K562 (cell line): ENCODE measurements at regions not wholly inside any gene's neighbourhood (a gene's known extent, or its start where the extent isn't known, plus 50 kb on each side); places are given as distances from the start of the nearest gene placed in this dataset.

Experiments used
- RNF219 ChIP-seq: fragments of 250-450 bp; sonication (Bioruptor Pico); IDR thresholded peaks from 2 replicates; pipeline ENCODE4 v1.5.0; 2022; ENCODE audit warnings: mild to moderate bottlenecking
- TF ChIP-seq, protein P1 (sequence below), 2 experiments: fragments of 450-650 bp in 1 of 2; IDR thresholded peaks; 2 replicates each; pipeline ENCODE4 v1.6.1; 2011 to 2017; ENCODE audit warnings: low read depth in 2 of 2, antibody characterized with exemption in 1 of 2, borderline replicate concordance in 1 of 2, low read length in 1 of 2, mild to moderate bottlenecking in 1 of 2, mixed read lengths in 1 of 2; ENCODE audit not compliant: control insufficient read depth in 1 of 2
- TF ChIP-seq, protein P2 (sequence below), 2 experiments: fragments of 450-650 bp in 1 of 2; sonication (generic) in 1 of 2; formaldehyde crosslinking; conservative IDR thresholded peaks; 2 replicates each; pipeline versions ENCODE4 v1.4.0 to v1.8.1; 2020 to 2022; ENCODE audit warnings: mild to moderate bottlenecking in 1 of 2, missing genetic modification reagents in 1 of 2

GRCh38 chr15:99443056-99443756, 122.6 kb upstream of the MEF2A start (continued):
- TF ChIP-seq, protein P1, sequence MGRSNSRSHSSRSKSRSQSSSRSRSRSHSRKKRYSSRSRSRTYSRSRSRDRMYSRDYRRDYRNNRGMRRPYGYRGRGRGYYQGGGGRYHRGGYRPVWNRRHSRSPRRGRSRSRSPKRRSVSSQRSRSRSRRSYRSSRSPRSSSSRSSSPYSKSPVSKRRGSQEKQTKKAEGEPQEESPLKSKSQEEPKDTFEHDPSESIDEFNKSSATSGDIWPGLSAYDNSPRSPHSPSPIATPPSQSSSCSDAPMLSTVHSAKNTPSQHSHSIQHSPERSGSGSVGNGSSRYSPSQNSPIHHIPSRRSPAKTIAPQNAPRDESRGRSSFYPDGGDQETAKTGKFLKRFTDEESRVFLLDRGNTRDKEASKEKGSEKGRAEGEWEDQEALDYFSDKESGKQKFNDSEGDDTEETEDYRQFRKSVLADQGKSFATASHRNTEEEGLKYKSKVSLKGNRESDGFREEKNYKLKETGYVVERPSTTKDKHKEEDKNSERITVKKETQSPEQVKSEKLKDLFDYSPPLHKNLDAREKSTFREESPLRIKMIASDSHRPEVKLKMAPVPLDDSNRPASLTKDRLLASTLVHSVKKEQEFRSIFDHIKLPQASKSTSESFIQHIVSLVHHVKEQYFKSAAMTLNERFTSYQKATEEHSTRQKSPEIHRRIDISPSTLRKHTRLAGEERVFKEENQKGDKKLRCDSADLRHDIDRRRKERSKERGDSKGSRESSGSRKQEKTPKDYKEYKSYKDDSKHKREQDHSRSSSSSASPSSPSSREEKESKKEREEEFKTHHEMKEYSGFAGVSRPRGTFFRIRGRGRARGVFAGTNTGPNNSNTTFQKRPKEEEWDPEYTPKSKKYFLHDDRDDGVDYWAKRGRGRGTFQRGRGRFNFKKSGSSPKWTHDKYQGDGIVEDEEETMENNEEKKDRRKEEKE (IDR thresholded peaks at IDR 0.05; ENCODE audit: borderline replicate concordance in 1 of 2, control insufficient read depth in 1 of 2, low read depth in 2 of 2, low read length in 1 of 2) = no peak
- TF ChIP-seq RNF219 = no peak
- TF ChIP-seq, protein P2, sequence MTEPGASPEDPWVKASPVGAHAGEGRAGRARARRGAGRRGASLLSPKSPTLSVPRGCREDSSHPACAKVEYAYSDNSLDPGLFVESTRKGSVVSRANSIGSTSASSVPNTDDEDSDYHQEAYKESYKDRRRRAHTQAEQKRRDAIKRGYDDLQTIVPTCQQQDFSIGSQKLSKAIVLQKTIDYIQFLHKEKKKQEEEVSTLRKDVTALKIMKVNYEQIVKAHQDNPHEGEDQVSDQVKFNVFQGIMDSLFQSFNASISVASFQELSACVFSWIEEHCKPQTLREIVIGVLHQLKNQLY (CRISPR knock-in tag; conservative IDR thresholded peaks at IDR 0.05) = no peak
